ENCODE measurements at regions not wholly inside any gene's neighbourhood (a gene's known extent, or its start where the extent isn't known, plus 50 kb on each side); places are given as distances from the start of the nearest gene placed in this dataset.

DNA sequence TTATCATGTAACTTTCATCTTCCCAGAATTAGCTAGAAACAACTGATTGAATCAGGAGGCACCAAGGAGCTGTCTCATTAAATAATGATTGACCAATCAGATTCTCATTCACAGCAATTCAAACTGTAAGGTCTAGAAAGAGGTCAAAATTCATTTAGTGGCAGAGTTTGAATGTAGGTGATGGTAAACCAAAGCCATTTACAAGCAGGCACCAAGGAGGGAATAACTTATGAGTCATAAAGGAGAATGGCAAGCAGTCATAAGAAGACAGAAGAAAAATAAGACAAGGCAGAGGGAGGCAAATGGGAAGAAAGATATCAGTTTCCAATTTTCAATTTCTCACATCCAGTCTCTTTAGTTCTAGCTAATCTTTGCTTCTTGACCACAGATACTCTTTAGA lies 52.9 kb upstream of the DEFB112 start:
- DNase-seq, result no peak
- Histone ChIP-seq H2BK120ac (ENCODE audit: insufficient read depth, low read length, poor library complexity) (no peak overlapping the region), H2BK12ac (ENCODE audit: low read length) (no peak overlapping the region), H4K12ac (ENCODE audit: low read depth, low read length) (no peak overlapping the region), H3K18ac (ENCODE audit: low read length) (no peak overlapping the region), H4K91ac (ENCODE audit: low read depth, low read length) (no peak overlapping the region), H3K9ac (ENCODE audit: low read length) (no peak overlapping the region), H3K23ac (ENCODE audit: low read length) (no peak overlapping the region), H3K27ac (ENCODE audit: low read depth, low read length) (no peak overlapping the region), H2AK5ac (ENCODE audit: low read length) (no peak overlapping the region), H3K79me2 (ENCODE audit: control insufficient read depth, insufficient read depth, low read length, poor library complexity) (no peaks in the 10 kb centered on the region), H2AFZ (ENCODE audit: insufficient read depth, low read length, poor library complexity) (no peak overlapping the region), H2BK5ac (ENCODE audit: low read depth, low read length, poor library complexity) (no peak overlapping the region), H3K14ac (ENCODE audit: low read length) (no peak overlapping the region), H3K4me3 (ENCODE audit: low read depth, low read length) (no peak overlapping the region), H3K4me2 (ENCODE audit: low read length) (no peak overlapping the region), H4K8ac (ENCODE audit: low read depth, low read length) (no peak overlapping the region), H3K4me1 (ENCODE audit: control insufficient read depth in 1 of 2, insufficient read depth in 2 of 2, low read length in 2 of 2) (no peaks in the 10 kb centered on the region), H3K79me1 (ENCODE audit: low read length) (no peaks in the 10 kb centered on the region), H3K36me3 (ENCODE audit: control insufficient read depth in 1 of 2, insufficient read depth in 2 of 2, low read length in 2 of 2) (no peaks in the 10 kb centered on the region), H3K9me3 (ENCODE audit: insufficient read depth, low read depth, low read length) (no peaks in the 10 kb centered on the region), H3K4ac (ENCODE audit: low read depth, low read length) (no peak overlapping the region), H3K27me3 (ENCODE audit: insufficient read depth, low read length) (no peaks in the 10 kb centered on the region)

DNA sequence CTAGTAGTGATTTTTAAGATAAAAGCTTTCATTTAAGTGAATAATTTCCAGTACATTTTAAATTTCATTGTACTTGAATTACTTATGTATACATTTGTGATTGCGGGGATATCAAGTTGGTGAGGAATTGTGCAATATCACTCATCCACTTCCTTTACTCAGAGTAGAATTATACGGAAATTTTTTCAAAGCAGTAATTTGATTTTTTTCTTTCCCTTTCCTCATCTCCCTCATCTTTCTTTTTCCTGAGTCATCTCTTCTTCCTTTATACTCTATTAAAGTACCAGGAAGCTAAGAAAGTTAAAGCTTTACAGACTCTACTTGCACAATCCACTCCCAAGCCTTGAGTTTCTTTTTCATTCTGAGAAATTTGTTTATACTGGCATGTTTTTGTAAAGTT lies 60.9 kb upstream of the DEFB112 start:
- Histone ChIP-seq H2AFZ (ENCODE audit: insufficient read depth, low read length, poor library complexity) (no peak overlapping the region), H3K23ac (ENCODE audit: low read length) (no peak overlapping the region), H4K12ac (ENCODE audit: low read depth, low read length) (no peak overlapping the region), H3K4me1 (ENCODE audit: control insufficient read depth in 1 of 2, insufficient read depth in 2 of 2, low read length in 2 of 2) (peaks cover 3 to 6% of the 10 kb centered on the region in 2 experiments), H3K79me1 (ENCODE audit: low read length) (no peaks in the 10 kb centered on the region), H3K4me3 (ENCODE audit: low read depth, low read length) (no peak overlapping the region), H3K4ac (ENCODE audit: low read depth, low read length) (no peak overlapping the region), H2AK5ac (ENCODE audit: low read length) (no peak overlapping the region), H3K14ac (ENCODE audit: low read length) (no peak overlapping the region), H3K9me3 (ENCODE audit: insufficient read depth, low read depth, low read length) (no peaks in the 10 kb centered on the region), H3K27me3 (ENCODE audit: insufficient read depth, low read length) (no peaks in the 10 kb centered on the region), H3K4me2 (ENCODE audit: low read length) (no peak overlapping the region), H4K91ac (ENCODE audit: low read depth, low read length) (no peak overlapping the region), H3K9ac (ENCODE audit: low read length) (no peak overlapping the region), H2BK12ac (ENCODE audit: low read length) (no peak overlapping the region), H4K8ac (ENCODE audit: low read depth, low read length) (no peak overlapping the region), H3K79me2 (ENCODE audit: control insufficient read depth, insufficient read depth, low read length, poor library complexity) (no peaks in the 10 kb centered on the region), H3K36me3 (ENCODE audit: control insufficient read depth in 1 of 2, insufficient read depth in 2 of 2, low read length in 2 of 2) (no peaks in the 10 kb centered on the region), H2BK5ac (ENCODE audit: low read depth, low read length, poor library complexity) (no peak overlapping the region), H3K18ac (ENCODE audit: low read length) (no peak overlapping the region), H3K27ac (ENCODE audit: low read depth, low read length) (no peak overlapping the region), H2BK120ac (ENCODE audit: insufficient read depth, low read length, poor library complexity) (no peak overlapping the region)
- no CpG with 5 or more reads among the region's 2 CpGs for WGBS (ENCODE audit: extremely low coverage, insufficient coverage, insufficient read length)
- no peak for DNase-seq

DNA sequence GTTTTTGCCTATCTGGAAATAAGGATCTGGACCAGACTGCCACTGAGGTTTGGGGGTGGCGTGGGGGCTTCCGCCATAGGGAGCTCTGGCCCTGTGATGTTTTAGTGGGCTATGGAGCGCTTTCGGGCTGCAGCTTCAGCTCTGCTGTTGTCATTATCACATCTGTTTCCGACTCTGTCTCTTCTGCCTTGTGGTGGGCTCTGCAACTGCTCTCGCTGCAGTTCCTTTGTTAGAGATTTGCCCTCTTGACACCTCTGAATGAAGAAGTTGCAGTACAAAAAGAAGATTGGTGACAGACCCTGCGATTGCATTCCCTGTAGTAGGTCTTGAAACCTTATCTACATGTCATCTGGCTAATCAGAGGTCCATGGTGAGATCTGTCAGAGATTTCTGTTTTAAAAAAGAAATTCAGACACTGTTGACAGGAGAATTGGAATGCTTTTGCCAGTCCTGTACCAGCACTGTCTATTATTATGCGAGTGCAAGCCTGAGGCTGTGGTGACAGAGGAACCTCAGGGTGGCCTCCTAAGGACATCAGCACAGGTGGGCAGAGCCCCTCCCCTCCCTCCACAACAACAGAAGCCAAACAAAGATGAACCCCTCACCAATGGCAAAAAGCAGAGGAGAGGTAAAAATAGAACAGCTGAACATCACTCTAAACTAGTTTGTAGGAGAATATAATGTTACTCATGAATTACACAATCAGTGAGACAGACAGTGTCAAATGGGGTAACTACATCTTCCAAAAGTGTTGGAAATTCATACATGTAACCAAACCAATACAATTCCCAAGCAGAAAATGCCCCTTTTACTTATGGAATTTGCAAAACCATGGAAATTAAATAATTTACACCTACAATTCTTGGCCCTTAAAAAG lies 63.5 kb upstream of the DEFB112 start:
- no peak overlapping the region for H3K4me3 ChIP-seq (ENCODE audit: low read depth, low read length)
- no peak overlapping the region for H4K91ac ChIP-seq (ENCODE audit: low read depth, low read length)
- no peak overlapping the region for H2BK12ac ChIP-seq (ENCODE audit: low read length)
- DNase-seq, result no peak
- no peak overlapping the region for H2AFZ ChIP-seq (ENCODE audit: insufficient read depth, low read length, poor library complexity)
- no peak overlapping the region for H3K4me2 ChIP-seq (ENCODE audit: low read length)
- WGBS (ENCODE audit: extremely low coverage, insufficient coverage, insufficient read length), result no CpG with 5 or more reads among the region's 8 CpGs
- H3K23ac ChIP-seq (ENCODE audit: low read length), result no peak overlapping the region
- H3K36me3 ChIP-seq (ENCODE audit: control insufficient read depth in 1 of 2, insufficient read depth in 2 of 2, low read length in 2 of 2), result no peaks in the 10 kb centered on the region
- no peak overlapping the region for H2BK120ac ChIP-seq (ENCODE audit: insufficient read depth, low read length, poor library complexity)
- H2BK5ac ChIP-seq (ENCODE audit: low read depth, low read length, poor library complexity), result no peak overlapping the region
- H3K9ac ChIP-seq (ENCODE audit: low read length), result no peak overlapping the region
- H4K8ac ChIP-seq (ENCODE audit: low read depth, low read length), result no peak overlapping the region
- H3K9me3 ChIP-seq (ENCODE audit: insufficient read depth, low read depth, low read length), result no peaks in the 10 kb centered on the region
- H3K14ac ChIP-seq (ENCODE audit: low read length), result no peak overlapping the region
- no peak overlapping the region for H3K27ac ChIP-seq (ENCODE audit: low read depth, low read length)
- H2AK5ac ChIP-seq (ENCODE audit: low read length), result no peak overlapping the region
- H3K18ac ChIP-seq (ENCODE audit: low read length), result no peak overlapping the region
- no peaks in the 10 kb centered on the region for H3K79me2 ChIP-seq (ENCODE audit: control insufficient read depth, insufficient read depth, low read length, poor library complexity)
- no peak overlapping the region for H4K12ac ChIP-seq (ENCODE audit: low read depth, low read length)
- no peaks in the 10 kb centered on the region for H3K79me1 ChIP-seq (ENCODE audit: low read length)
- H3K4me1 ChIP-seq (ENCODE audit: control insufficient read depth in 1 of 2, insufficient read depth in 2 of 2, low read length in 2 of 2), result peaks cover 3 to 6% of the 10 kb centered on the region in 2 experiments
- no peak overlapping the region for H3K4ac ChIP-seq (ENCODE audit: low read depth, low read length)
- H3K27me3 ChIP-seq (ENCODE audit: insufficient read depth, low read length), result no peaks in the 10 kb centered on the region

DNA sequence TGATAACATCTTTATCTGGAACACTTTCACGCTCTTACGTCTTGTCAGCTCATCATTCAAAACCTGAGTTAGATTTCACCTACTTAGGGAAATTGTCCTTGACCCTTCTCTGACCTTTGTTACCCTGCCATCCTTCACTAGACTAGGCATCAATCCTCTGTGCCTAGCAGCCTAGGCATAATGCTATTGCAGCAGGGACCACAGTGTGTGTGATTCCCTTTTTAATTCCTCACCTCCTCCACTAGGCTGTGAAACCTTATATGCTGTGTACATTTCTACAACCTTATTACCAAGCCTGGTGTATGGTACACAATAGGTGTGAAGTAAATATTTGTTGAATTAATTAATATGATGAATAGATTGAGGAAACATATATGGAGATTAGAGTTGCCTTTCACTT lies 66.7 kb upstream of the DEFB112 start:
- H3K79me2 ChIP-seq (ENCODE audit: control insufficient read depth, insufficient read depth, low read length, poor library complexity), result no peaks in the 10 kb centered on the region
- H3K4me1 ChIP-seq (ENCODE audit: control insufficient read depth in 1 of 2, insufficient read depth in 2 of 2, low read length in 2 of 2), result peaks cover 3 to 6% of the 10 kb centered on the region in 2 experiments
- H3K4me2 ChIP-seq (ENCODE audit: low read length), result no peak overlapping the region
- no peak overlapping the region for H3K4me3 ChIP-seq (ENCODE audit: low read depth, low read length)
- H2BK120ac ChIP-seq (ENCODE audit: insufficient read depth, low read length, poor library complexity), result no peak overlapping the region
- no peak overlapping the region for H3K18ac ChIP-seq (ENCODE audit: low read length)
- no peak overlapping the region for H4K8ac ChIP-seq (ENCODE audit: low read depth, low read length)
- no peak overlapping the region for H2BK12ac ChIP-seq (ENCODE audit: low read length)
- H3K27ac ChIP-seq (ENCODE audit: low read depth, low read length), result no peak overlapping the region
- H3K9me3 ChIP-seq (ENCODE audit: insufficient read depth, low read depth, low read length), result no peaks in the 10 kb centered on the region
- H4K91ac ChIP-seq (ENCODE audit: low read depth, low read length), result no peak overlapping the region
- no peak overlapping the region for H3K14ac ChIP-seq (ENCODE audit: low read length)
- H3K9ac ChIP-seq (ENCODE audit: low read length), result no peak overlapping the region
- no peak overlapping the region for H2AFZ ChIP-seq (ENCODE audit: insufficient read depth, low read length, poor library complexity)
- no peak overlapping the region for H4K12ac ChIP-seq (ENCODE audit: low read depth, low read length)
- H3K36me3 ChIP-seq (ENCODE audit: control insufficient read depth in 1 of 2, insufficient read depth in 2 of 2, low read length in 2 of 2), result no peaks in the 10 kb centered on the region
- no peaks in the 10 kb centered on the region for H3K79me1 ChIP-seq (ENCODE audit: low read length)
- no peak overlapping the region for H3K4ac ChIP-seq (ENCODE audit: low read depth, low read length)
- H2BK5ac ChIP-seq (ENCODE audit: low read depth, low read length, poor library complexity), result no peak overlapping the region
- H3K27me3 ChIP-seq (ENCODE audit: insufficient read depth, low read length), result no peaks in the 10 kb centered on the region
- no peak overlapping the region for H2AK5ac ChIP-seq (ENCODE audit: low read length)
- no peak overlapping the region for H3K23ac ChIP-seq (ENCODE audit: low read length)
- no CpG with 5 or more reads among the region's 2 CpGs for WGBS (ENCODE audit: extremely low coverage, insufficient coverage, insufficient read length)
- no peak for DNase-seq
